HL-60 (cell line): ENCODE measurements at regions not wholly inside any gene's neighbourhood (a gene's known extent, or its start where the extent isn't known, plus 50 kb on each side); places are given as distances from the start of the nearest gene placed in this dataset.

ENCODE experiments used
- CTCF ChIP-seq: IDR thresholded peaks from one replicate; pipeline ENCODE4 v1.5.1; 2011; ENCODE audit warnings: low read length, control low read depth, inconsistent platforms; ENCODE audit not compliant: insufficient read depth
- GABPA ChIP-seq: IDR thresholded peaks from 2 replicates; pipeline ENCODE4 v1.6.1; 2012; ENCODE audit warnings: low read depth
- POLR2AphosphoS5 ChIP-seq: IDR thresholded peaks from 2 replicates; pipeline ENCODE4 v1.6.1; 2012; ENCODE audit warnings: low read depth
- REST ChIP-seq: IDR thresholded peaks from 2 replicates; pipeline ENCODE4 v1.6.1; 2012; ENCODE audit warnings: low read depth; ENCODE audit not compliant: insufficient replicate concordance

- no peak for TF ChIP-seq CTCF
- no peak for TF ChIP-seq REST
- TF ChIP-seq GABPA: no peak
- TF ChIP-seq POLR2AphosphoS5: no peak
These were observed 56.3 kb upstream of the NCKAP5 start for GRCh38 chr2:133624551-133624950.
